WERI-Rb-1 (cell line): ENCODE measurements at regions not wholly inside any gene's neighbourhood (a gene's known extent, or its start where the extent isn't known, plus 50 kb on each side); places are given as distances from the start of the nearest gene placed in this dataset.
"Not testable (repeated sequence)": the region's sequence is repeated elsewhere in the genome, so short reads cannot be mapped to it uniquely, and the experiment has no call there.

Experiments
- DNase-seq: peaks from one replicate; pipeline ENCODE4 v3.0.0-alpha.2; 2020
- H3K27ac ChIP-seq: fragments of 250-450 bp; sonication (Bioruptor Pico); 2 replicates; pipeline ENCODE4 v1.5.1; 2020; ENCODE audit warnings: mild to moderate bottlenecking, moderate library complexity
- H3K27me3 ChIP-seq: fragments of 250-450 bp; sonication (Bioruptor Pico); 2 replicates; pipeline ENCODE4 v1.5.1; 2021; ENCODE audit warnings: mild to moderate bottlenecking, low read depth, moderate library complexity; ENCODE audit not compliant: insufficient read depth, severe bottlenecking
- H3K36me3 ChIP-seq: fragments of 250-450 bp; sonication (Bioruptor Pico); 2 replicates; pipeline ENCODE4 v1.5.1; 2020; ENCODE audit warnings: mild to moderate bottlenecking, moderate library complexity
- H3K4me3 ChIP-seq: 2 replicates; pipeline ENCODE4 v1.5.1; 2011; ENCODE audit warnings: low read depth, mild to moderate bottlenecking, control low read depth, low read length
- H3K9me3 ChIP-seq: fragments of 250-450 bp; sonication (Bioruptor Pico); 2 replicates; pipeline ENCODE4 v1.5.1; 2021; ENCODE audit warnings: mild to moderate bottlenecking, moderate library complexity; ENCODE audit not compliant: severe bottlenecking
- CTCF ChIP-seq: IDR thresholded peaks from 2 replicates; pipeline ENCODE4 v1.5.1; 2011; ENCODE audit warnings: low read depth, mild to moderate bottlenecking, control low read depth, inconsistent platforms, low read length

GRCh38 chr9:24879591-24879990, 333.9 kb upstream of the IZUMO3 start:
- Histone ChIP-seq H3K4me3 (no peak overlapping the region), H3K27ac (no peak overlapping the region), H3K27me3 (peaks cover 23% of the 10 kb centered on the region), H3K36me3 (no peaks in the 10 kb centered on the region), H3K9me3 (no peaks in the 10 kb centered on the region)
- TF ChIP-seq CTCF, result no peak
- no peak for DNase-seq

DNA sequence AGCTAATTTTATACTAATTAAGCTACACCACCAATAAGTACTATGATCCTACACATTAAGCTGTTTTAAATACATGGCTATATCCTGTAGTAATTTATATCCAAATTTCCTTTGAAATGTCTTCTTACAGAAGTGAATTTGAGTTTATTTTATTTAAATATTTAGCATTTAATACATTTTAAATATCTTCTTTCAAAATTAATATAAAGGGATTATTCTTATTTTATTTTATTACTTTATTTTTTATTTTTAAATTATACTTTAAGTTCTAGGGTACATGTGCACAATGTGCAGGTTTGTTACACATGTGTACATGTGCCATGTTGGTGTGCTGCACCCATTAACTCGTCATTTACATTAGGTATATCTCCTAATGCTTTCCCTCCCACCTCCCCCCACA, 310.9 kb upstream of the IZUMO3 start:
- H3K9me3 ChIP-seq, H3K36me3 ChIP-seq, H3K4me3 ChIP-seq, DNase-seq, H3K27ac ChIP-seq: not testable (repeated sequence)
- H3K27me3 ChIP-seq, result peaks cover 13% of the 10 kb centered on the region

GRCh38 chr9:24846248-24846912, 300.7 kb upstream of the IZUMO3 start:
- Histone ChIP-seq H3K4me3 (no peak overlapping the region), H3K27ac (no peak overlapping the region), H3K27me3 (peaks cover 45% of the 10 kb centered on the region), H3K36me3 (no peaks in the 10 kb centered on the region), H3K9me3 (no peaks in the 10 kb centered on the region)
- DNase-seq, result no peak
- no peak for TF ChIP-seq CTCF

GRCh38 chr9:24844217-24844616, 298.5 kb upstream of the IZUMO3 start:
- no peak overlapping the region for H3K27ac ChIP-seq
- TF ChIP-seq CTCF, result no peak

GRCh38 chr9:24841993-24842392, 296.3 kb upstream of the IZUMO3 start:
- no peak for DNase-seq
- Histone ChIP-seq H3K9me3 (no peaks in the 10 kb centered on the region), H3K27me3 (peaks cover 36% of the 10 kb centered on the region), H3K4me3 (no peak overlapping the region), H3K36me3 (no peaks in the 10 kb centered on the region), H3K27ac (no peak overlapping the region)
- TF ChIP-seq CTCF, result no peak

More at GRCh38 chr9:24844217-24844616, 298.5 kb upstream of the IZUMO3 start:
- Histone ChIP-seq H3K4me3 (no peak overlapping the region), H3K9me3 (no peaks in the 10 kb centered on the region), H3K36me3 (no peaks in the 10 kb centered on the region), H3K27me3 (peaks cover 43% of the 10 kb centered on the region)
- DNase-seq, result no peak

DNA sequence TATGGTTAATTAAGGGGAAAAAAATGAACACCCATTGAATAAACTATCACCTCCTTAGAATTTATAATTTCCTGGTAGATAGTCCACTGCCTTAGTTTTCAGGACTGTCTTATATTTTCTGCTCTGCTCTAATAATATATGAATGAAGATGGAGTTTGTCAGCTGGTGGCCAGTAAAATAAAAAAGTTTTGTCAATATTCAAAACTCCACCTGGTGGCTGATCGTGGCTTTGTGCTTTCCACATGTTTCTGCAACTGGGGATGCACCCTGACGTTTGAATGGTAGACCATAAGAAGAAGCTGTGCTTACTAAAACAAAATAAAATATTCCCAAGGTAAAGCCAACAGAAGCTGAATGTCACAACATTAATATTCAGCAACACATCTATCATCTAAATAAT, 286.6 kb upstream of the IZUMO3 start:
- Histone ChIP-seq H3K4me3 (no peak overlapping the region), H3K9me3 (no peaks in the 10 kb centered on the region), H3K36me3 (no peaks in the 10 kb centered on the region), H3K27me3 (peaks cover 22% of the 10 kb centered on the region), H3K27ac (no peak overlapping the region)
- DNase-seq, result peak; percentile 7
- peak; percentile 38 for TF ChIP-seq CTCF
